ENCODE measurements at regions not wholly inside any gene's neighbourhood (a gene's known extent, or its start where the extent isn't known, plus 50 kb on each side); places are given as distances from the start of the nearest gene placed in this dataset.

GRCh38 chr12:111101003-111101402, 180.6 kb upstream of the MYL2 start:
- DNase-seq, result no peak

GRCh38 chr12:111100554-111100953, 180.2 kb upstream of the MYL2 start:
- DNase-seq, result no peak

GRCh38 chr12:111100003-111100402, 179.6 kb upstream of the MYL2 start:
- no peak for DNase-seq

DNA sequence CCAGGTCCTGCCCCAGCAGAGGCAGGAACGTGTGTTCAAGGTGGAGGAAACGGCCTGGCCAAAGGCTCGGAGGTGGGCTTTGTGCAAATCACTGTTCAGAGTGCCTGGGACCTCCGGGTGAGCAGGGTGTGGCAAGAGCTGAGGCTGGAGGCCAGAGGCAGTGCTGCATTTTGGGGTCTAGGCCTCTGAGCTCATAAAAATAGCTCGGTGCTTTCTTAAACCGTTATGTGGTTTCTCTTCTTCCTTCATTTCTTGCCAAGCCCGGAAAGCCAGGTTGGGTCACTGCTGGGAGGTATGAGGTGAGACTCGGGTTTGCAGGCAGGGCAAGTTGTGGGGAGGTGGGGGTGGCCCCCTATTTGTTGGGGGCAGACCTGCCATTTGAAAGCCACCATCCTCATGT, 178.8 kb upstream of the MYL2 start:
- no peak for DNase-seq

- DNase-seq, result no peak
Measured at GRCh38 chr12:111094157-111095010, 174.0 kb upstream of the MYL2 start.

GRCh38 chr12:111093428-111094142, 173.2 kb upstream of the MYL2 start:
- DNase-seq, result no peak

DNA sequence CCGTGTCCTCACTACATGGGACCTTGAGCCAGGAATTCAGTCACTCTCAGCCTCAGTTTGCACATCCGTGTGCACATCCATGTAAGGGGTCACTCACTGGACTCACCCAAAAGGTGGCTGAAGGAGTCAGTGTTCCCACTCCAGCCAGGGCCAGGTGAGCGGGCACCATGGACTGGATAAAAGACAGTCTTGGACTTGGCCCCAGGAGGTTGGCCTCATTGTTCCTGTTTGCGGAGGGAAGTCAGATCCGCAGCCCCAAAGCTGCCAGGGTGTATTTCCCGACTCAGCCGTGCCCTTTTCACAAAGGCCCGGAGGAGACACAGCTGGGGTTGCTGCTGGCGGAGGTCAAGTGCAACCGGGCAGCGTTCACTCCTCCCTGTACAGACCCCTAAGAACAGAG, 170.7 kb upstream of the MYL2 start:
- no peak for DNase-seq

- DNase-seq, result no peak
Measured at GRCh38 chr12:111089616-111090015, 169.2 kb upstream of the MYL2 start.

- no peak for DNase-seq
Measured at GRCh38 chr12:111088409-111088808, 168.0 kb upstream of the MYL2 start.

- no peak for DNase-seq
Measured at GRCh38 chr12:111086947-111087700, 166.7 kb upstream of the MYL2 start.

GRCh38 chr12:111085096-111085495, 164.7 kb upstream of the MYL2 start:
- DNase-seq, result no peak

DNA sequence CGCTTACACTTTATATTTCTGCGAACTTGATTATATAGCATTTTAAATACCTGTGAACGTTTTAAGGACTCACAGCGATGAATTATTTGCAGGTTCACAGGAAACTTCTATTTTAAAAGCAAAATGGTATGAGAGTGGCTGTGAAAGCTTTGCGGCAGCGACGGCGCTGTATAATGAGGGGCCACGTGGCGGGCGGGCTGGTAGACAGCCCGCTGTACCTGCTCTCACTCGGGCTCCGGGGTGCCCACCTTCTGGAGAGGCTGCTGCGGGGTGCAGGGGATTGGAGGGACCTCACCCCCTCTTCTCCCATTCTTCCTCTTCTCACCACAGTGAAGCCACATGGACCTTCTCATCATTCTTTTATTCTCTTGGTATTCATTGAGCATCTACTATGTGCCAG, 164.2 kb upstream of the MYL2 start:
- no peak for DNase-seq

DNA sequence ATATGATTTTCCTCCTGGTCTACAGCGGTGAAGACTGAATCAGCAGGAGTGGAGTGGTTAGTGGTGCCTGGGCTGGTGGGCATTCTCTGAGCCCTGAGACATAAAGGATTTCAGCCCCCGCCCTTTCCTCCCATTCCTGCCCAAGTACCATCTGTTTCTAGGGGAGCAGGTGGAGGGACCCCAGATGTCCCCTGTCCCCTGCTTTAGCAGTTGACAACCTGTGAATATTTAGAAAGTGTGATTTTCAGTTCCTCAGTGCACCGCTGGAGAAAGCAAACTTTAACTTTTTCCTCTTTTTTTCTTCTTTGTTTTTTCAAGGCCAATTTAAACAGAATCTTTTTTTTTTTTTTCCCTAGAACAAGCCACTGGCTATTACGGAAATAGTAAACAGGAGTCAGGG, 163.8 kb upstream of the MYL2 start:
- DNase-seq, result no peak

- DNase-seq, result no peak
Measured at GRCh38 chr12:111081600-111081999, 161.2 kb upstream of the MYL2 start.

DNA sequence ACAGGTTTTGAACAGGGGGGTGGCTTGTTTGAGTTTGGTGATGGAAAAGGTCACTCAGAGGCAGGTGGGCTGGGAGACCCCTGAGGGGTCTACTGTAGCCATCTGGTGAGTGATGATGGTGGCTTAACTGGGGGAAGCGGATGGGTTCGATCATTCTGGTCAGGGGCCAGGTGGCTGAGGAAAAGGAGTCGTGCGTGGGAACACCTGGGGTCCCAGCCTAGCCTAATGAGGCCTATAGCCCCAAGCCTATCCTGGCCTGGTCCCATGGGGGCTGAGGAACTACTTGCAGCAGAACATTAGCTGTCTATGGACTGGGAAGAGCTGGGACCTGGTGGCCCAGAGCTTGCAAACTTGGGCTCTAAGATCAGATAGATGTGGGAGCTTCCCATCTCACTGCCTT, 158.4 kb upstream of the MYL2 start:
- DNase-seq, result no peak

DNA sequence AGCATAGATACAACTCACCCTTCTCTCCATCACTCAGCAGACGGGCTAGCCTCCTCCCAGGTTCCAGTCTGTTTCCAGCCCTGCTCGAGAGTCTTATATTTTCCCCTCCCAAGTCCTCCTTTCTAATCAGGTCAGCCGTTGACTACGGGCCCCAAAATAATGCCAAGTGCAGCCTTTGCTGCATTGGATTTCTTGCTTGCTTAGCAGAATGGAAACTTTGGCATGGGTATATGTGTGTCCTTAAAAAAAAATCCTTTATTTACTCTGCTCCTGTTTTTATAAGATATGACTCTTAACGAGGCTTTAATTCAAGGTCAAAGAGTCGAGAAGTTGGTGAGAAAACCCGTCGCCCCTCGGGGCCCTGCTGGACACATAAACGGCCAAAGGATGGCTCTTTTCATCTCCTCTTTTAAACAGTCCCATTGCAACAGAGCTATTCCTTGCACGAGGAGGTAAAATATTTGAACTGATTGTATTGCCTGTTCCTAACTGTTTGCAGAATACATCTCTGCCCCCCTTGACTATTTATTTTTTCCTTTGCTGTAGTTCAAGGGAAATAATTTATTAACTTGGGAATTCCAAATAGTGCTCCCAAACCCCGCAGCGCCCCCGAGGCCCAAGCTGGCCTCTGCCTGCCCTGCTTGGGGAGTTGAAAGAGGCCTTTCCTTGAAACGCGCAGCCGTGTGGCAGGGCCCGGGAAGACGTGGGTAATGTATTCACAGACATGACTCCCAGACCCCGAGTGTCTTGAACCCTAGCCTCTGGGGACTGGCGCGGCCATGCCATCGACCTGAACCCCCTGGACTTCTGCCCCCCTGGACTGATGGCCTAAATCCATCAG, 156.5 kb upstream of the MYL2 start:
- DNase-seq, result no peak

DNA sequence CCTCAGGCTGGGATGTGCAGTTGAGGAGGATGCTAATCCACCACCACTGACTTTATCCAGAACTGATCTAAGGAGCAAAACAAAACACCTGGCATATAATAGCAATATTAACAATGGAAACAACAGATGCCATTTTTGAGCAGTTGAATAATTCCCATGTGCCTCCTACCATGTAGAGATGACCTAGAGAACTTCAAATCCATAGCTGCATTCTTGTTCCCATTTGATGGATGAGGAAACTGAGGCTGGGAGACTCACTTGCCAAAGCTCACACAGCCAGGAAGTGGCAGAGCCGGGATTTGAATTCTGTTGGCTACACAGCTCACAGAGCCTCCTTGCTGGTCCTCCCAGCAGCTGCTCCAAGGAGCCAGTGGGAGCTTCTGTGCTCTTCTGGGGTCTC, 155.8 kb upstream of the MYL2 start:
- no peak for DNase-seq

DNA sequence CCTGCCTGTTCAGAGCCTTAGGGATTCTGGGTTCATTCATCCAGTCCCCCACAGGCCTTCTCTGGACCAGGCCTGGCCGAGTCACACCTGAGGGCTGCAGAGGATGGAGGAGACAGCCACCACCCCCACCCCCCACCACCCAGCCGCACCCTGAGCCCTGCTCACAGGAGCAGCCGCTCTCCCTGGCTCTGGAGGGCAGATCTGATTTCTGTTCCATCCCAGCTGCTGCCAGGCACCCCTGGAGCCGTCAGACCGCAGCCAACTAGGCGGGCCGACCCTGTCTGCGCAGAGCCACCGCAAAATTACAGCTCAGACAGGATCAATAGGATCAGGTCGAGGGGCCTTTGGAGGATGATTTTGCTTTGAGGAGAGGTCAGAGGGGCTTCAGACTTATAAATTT, 154.6 kb upstream of the MYL2 start:
- DNase-seq, result no peak

GRCh38 chr12:111074559-111074958, 154.2 kb upstream of the MYL2 start:
- DNase-seq, result no peak

DNA sequence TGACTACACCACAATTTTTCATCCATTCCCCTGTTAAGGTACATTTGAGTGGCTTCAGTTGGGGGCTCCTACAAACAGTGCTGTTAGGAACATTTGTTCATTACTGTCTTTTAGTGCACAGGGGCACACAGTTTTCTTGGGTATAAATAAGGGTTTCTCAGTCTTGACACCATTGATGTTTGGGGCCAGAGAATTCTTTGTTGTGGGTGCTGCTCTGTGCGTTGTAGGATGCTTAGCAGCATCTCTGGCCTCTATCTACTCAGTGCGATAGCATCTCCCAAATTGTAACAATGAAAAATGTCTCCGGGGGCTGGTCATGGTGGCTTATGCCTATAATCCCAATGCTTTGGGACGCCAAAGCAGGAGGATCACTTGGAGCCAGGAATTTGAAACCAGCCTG, 153.0 kb upstream of the MYL2 start:
- no peak for DNase-seq

GRCh38 chr12:111072299-111072698, 151.9 kb upstream of the MYL2 start:
- DNase-seq, result no peak

GRCh38 chr12:111069886-111070285, 149.5 kb upstream of the MYL2 start:
- no peak for DNase-seq

GRCh38 chr12:111068290-111068689, 147.9 kb upstream of the MYL2 start:
- DNase-seq, result no peak

All from amniotic stem cell (primary cell).